Epithelial cell of proximal tubule (primary cell): ENCODE measurements at regions not wholly inside any gene's neighbourhood (a gene's known extent, or its start where the extent isn't known, plus 50 kb on each side); places are given as distances from the start of the nearest gene placed in this dataset.

Experiments used
- DNase-seq: peaks from one replicate; pipeline ENCODE4 v3.0.0-alpha.2; 2011; ENCODE audit warnings: low read depth
- H3K4me3 ChIP-seq: 2 replicates; pipeline ENCODE4 v1.5.1; 2011; ENCODE audit warnings: low read depth, mild to moderate bottlenecking, low read length
- CTCF ChIP-seq: conservative IDR thresholded peaks from 2 replicates; pipeline ENCODE4 v1.5.1; 2012; ENCODE audit warnings: low read depth, mild to moderate bottlenecking, low read length

GRCh38 chr5:35333366-35333765, 103.1 kb upstream of the PRLR start:
- no peak for DNase-seq
- no peak overlapping the region for H3K4me3 ChIP-seq
- no peak for TF ChIP-seq CTCF

DNA sequence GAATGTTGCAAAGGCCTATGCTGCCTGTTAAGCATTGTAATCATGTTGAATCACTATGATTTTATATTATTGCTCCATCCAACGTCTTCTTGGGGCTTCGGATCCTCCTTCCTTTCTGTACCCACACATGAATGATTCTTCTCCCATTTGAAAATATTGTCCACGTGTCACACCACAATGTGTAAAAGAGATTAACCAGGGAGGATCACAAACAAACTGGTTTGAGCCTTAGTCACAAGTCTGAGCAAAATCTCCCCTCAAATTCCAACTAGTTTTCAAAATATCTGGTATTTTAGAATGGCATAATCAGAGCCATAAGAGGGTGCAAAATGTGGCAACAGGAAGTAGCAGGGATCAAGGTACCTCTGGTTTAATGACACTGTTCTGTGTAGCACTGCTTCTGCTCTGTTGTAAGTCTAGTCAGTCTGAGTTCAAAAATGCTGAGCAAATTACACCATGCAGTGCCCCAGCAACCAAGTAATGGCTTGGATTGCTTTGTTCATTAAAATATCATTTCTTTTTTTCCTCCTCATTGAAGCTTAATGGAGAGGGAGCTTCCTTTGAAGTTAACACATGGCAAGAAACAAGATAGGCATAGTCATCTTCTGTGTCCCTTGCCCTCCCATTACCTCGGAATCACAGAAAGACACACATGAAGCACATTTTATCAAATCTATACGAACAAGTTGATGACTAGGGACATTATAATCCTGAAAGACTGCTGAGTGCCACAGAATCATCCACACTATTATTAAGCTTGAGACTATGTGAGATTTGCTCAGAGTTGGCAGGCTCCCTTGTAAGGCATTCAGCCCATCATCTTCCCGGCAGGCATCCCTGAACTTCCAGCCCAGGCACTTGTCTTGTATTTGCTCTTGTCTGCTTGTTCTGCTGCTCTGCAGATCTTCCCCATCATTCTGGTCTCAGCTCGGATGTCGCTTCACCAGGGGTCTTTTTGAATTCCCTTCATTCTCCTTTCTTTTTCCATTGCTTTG, 102.0 kb upstream of the PRLR start:
- no peak for TF ChIP-seq CTCF

DNA sequence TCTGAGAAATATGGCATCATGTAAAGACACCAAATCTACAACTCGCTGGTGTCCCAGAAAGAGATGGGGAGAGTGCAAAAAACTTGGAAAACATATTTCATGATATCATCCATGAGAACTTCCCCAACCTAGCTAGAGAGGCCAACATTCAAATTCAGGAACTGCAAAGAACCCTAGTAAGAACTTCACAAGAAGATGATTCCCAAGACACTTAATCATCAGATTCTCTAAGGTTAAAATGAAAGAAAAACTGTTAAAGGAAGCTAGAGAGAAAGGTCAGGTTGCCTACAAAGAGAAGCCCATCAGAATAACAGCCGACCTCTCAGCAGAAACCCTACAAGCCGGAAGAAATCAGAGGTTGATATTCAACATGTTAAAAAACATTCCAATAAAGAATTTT, 95.5 kb upstream of the PRLR start:
- TF ChIP-seq CTCF = no peak
- no peak for DNase-seq
- no peak overlapping the region for H3K4me3 ChIP-seq

More for the DNA sequence above, 102.0 kb upstream of the PRLR start:
- no peak for DNase-seq
- H3K4me3 ChIP-seq = no peak overlapping the region

- no peak for TF ChIP-seq CTCF
- no peak overlapping the region for H3K4me3 ChIP-seq
- DNase-seq = no peak
These were observed 94.4 kb upstream of the PRLR start for GRCh38 chr5:35324679-35325078.

- TF ChIP-seq CTCF = no peak
- DNase-seq = no peak
- no peak overlapping the region for H3K4me3 ChIP-seq
These were observed 93.9 kb upstream of the PRLR start for GRCh38 chr5:35324201-35324600.

DNA sequence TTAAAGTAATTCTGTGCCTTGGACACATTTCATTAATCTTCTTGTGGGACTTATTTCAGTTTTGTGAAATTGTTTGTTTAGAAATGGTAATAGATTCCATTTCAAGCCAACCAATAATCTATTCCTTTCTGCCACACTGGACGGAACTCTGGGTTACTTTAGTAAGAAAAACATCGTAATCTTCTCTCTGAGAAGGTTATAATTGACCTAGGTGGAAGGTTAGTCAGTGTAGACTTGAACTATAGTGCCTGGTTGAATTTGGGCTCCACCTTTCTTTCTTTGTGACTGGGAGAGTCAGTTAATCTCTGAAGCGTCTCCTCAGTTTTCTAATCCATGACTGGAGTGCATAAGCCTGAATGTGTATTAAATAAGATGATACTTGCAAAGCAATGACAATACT, 89.7 kb upstream of the PRLR start:
- no peak for TF ChIP-seq CTCF
- no peak for DNase-seq
- no peak overlapping the region for H3K4me3 ChIP-seq
